Stimulated activated CD4-positive, alpha-beta T cell treated with anti-CD3 and anti-CD28 coated beads, Interleukin-2, amount 100 ng/mL, for 48 hours (primary cell): ENCODE measurements at regions not wholly inside any gene's neighbourhood (a gene's known extent, or its start where the extent isn't known, plus 50 kb on each side); places are given as distances from the start of the nearest gene placed in this dataset.

Experiments
- DNase-seq, 2 donors: peaks; one replicate each; pipeline ENCODE4 v3.0.0-alpha.2; 2020

DNA sequence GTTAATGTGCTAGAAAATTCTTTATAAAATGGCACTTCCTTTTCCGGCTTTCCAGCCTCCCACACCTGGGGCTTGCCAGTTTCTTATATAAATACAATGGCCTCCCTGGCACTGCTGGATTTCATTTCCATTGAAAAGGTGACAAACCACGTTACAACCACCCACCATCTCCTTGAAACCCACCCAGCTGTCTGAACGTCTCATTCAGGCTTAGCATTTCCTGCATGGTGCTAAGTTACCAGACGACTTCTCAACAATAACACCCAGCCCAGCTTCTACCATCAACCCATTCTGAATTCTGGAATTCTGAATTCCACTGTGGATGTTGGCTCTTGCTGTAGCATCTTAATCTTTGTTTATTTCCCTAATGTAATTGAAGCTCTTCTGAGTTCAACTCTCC, 499.8 kb upstream of the CELF2 start:
- no peak for DNase-seq

DNA sequence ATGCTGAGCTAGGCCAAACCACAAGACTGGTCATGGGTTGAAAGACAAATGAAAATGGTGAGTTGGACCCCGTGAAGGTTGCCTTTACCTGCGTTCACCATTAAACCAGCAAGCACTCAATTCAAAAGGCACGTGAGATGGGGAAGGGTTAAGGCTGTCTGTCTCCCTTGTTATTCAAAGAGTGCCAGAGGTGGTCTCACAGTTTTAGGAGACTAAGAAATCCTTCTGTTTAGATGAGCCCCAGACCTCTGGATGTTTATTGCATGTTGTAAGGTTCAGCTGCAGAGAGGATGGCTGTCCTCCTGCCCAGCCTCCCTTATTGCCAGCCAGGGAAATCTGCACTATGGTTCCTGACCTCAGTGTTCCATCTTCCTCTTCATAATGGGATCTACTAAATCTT, 498.0 kb upstream of the CELF2 start:
- no peak for DNase-seq

DNA sequence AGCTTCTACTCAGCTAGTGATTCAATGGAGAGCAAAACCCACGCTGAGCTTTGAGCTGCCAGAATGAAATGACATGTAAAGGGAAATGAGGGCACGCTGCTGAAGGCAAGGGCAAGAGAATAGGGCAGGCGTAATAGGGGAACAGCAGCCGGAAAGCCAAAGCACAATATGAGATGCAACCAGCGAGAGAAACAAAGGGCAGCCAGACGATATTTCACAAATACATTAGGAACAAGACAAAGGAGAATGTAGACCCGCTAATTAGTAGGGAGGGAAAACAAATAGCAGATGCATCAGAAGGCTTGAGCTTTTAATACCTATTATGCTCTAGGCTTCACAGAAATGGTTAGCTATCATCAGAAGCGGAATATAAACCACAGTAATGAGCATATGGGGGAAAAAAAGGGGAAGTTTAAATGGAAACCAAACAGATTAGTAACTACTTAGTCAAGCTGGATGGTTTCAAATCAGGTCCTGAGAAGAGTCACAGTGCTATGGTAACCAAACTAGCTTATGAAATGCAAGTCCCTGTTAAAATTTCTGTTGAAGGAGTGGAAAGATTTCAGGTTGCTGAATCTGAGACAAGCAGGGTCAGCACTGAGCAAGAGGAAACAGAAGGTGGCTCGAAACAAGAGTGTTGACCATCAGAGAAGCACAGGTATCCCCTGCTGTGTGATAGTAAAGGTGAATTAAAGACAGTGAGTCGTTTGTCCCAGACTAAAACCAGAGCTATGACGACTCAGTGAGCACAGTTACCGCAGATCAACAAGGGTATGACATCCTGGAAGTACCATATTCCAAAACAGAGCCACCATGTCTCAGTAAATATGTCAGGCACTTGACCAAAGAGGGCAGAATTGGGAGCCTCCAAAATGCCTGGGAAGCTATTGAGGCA, 496.9 kb upstream of the CELF2 start:
- DNase-seq = no peak

DNA sequence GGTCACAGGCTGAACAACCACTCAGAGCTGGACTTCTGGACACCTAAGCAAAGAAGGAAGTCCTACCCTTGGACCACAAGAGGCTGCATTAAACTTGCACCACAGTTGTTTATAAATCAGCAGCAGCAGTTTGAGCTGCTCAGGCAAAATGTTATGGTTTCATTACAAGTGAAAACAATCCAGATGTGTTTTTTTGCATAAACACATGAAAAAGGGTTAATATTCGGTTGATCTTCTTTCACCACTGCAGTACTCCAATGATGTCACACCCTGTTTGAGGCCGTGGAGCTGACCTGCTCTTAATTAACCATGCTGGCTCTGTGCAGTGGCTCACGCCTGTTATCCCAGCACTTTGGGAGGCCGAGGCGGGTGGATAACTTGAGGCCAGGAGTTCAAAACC, 490.8 kb upstream of the CELF2 start:
- no peak for DNase-seq

DNA sequence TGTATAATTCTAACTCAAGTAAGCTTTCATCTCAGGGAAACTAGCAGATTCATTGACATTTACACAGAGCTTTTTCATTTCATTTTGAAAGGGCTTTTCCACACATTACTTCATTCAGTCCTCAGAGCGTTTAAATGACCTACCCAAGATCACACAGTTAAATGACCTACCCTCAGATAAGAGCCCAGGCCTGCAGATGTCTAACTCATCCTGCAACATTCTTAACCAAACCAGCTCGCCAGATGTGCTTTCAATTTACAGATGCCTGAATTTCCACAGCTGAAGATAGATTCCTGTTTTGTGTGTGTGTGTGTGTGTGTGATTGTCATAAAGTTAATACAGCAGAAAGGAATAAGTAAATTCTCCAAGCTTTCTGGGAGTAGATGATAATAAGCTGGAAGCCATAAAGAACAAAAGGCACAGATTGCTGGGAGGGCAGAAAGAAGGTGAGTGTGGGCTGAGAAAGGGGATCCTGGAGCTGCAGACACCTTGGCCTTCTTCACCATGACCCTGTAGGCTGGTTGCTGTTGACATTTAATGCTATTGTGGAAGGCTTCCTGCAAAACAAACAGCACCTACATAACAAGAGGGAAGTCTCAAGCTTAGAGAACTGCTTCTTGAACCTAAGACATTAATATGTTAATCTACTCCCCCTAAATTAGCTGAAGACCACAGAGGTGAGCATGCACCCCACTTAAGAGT, 489.7 kb upstream of the CELF2 start:
- no peak for DNase-seq

DNA sequence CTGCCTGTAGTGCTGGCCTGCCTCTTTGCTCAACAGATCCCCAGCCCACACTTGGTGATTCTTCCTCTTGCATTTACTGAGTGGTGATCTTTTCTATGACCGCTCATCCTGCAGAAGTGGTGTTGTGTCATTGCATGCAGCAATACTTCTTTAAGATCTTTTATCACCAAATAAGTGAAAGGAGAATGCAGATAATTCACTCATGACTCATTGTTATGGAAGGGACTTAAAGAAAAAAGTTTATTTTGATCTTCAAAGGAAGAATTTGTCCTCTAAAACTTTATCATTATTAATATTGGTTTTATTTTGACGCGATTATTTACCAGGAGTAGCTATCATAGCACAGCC, 489.1 kb upstream of the CELF2 start:
- no peak for DNase-seq

DNA sequence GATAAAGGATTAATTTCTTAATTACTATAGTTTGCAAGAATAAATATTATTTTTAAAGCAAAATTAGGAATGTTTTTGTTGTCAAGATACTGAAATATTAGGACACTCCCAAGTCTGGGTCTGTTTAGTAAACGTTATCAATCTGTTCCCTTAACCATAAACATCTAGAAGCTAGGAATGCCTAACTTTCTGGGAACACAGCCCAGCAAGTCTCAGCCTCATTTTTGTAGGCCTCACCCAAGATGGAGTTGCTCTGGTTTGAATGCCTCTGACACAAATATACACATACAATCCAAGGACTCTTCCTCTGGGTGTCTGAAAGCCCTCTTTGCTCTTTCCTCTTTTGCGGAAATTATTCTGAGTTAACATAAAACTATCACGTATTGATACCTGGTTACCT, 487.4 kb upstream of the CELF2 start:
- DNase-seq = no peak

DNA sequence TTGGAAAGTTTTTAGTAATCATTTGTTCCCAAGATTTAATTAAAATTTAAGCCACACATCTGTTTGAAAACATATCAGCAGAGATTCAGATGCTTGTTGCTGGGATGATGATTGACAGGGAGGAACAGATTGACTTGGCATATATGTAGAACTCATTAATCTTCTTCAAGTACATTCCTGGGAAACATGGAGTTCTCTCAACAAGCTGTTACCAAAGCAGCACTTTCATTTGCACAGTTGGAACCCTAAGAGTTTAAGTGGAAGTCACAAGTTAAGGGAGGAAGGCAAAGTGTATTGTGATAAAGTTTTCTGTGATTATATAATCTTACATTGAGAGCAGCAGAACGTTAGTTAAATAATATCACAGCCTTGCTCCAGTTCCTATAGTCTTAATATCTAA, 485.4 kb upstream of the CELF2 start:
- DNase-seq = no peak

DNA sequence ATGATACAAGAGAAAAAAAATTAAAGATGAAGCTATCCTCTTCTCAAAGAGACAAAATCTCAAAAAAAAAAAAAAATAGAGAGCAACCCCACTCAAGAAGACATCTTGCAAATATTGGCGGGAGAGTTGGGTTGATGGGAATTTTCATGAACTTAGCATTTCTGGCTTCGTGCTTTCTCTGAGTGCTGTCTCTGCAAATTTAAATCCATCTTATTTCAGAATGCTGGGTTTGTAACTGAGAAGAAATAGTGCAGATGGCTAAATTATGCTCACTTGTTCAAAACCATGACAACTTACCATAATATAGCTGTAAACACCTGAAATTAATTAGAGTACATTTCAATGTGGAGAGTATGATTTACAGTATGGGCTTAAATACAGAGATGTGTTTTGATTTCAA, 484.8 kb upstream of the CELF2 start:
- no peak for DNase-seq

DNA sequence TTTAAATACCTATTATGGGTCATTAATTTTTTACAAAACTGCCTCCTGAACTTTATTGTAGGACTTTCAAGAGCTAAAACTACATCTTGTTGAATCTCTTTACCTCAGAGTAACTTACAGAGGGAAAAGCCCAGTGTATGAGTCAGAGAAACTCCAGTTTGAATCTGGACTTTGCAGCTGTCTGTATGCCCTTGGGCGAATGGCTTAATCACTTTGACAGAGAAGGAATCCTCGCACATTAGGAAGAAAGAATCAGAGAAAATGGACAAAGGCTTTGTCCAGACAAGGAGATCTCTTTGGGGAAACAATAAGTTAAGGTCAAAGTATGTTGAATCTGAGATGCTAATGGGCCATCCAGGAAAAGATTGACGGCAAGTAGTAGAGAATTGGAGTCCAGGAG, 484.2 kb upstream of the CELF2 start:
- no peak for DNase-seq

DNA sequence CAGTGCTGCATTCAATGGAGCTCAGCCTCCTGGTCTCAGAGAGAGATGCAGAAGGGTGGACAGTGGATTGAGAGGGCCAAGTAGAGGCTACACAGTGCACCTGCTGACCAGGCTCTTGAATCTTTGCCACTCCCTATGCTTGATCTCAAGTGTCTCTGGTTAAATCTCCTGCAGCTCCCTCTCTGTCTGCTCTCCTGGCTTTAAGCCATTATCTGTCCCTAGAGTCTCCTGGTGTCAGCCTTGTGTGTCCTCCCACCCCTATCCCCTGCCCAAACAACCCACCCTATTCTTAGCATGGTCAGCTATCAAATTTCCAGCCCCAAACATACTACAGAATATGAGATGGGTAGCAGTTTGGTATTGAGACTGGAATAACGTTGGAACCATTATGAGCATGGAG, 479.3 kb upstream of the CELF2 start:
- DNase-seq = no peak

DNA sequence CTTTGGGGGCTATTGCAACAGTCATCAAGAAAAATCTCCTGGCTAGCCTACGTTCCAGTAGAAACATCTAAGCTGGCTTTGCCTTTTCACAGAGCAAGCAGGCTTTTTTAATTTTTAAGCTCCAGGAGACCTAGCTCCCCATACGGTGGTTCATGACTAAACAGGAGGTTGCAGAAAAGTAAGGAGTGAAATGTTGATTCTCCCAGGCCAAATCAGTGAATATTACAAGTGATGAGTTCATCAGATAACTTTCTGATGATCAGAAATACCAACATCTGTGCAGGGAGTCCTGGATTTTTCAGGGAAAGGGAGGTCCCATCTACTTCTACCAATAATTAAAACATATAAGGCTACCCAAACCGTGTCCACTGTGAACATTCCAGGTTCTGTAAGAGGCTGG, 477.3 kb upstream of the CELF2 start:
- DNase-seq = no peak

DNA sequence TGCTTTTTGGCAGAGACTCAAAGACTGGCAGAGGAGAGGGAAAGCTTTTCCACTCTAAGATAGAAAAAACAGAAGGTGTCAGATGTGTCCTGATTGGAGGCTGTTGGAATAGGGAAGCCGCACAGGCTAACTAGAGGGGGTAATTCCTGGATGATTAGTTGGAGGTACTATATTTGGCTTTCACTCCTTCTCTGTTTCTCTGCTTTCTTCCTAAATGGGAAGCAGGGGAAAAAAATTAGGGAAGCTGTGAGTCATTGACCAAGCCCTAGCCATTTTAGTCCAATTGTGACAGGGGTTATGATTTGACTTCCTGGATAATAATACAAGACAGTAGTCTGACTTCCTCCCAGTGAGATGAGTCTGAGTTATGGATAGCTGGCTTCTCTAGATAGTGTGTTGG, 475.2 kb upstream of the CELF2 start:
- DNase-seq = no peak

DNA sequence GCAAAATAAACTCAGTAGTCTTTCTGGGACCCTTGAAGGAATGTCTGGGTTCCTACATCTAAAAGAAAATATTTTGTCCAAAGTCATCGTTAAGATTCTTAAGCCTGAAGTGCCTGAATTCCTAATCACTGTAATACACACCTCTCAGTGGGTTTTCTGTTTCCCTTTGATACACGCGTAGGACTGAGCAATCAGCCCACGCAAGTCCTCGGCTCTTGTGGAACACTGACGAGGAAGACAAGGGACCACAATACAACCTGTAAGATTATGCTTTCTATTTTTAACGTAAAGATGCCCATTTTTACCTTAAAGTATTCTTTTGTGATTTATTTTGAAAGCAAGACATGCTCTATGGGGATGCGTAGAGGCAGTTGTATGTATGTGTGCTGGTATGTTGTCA, 472.8 kb upstream of the CELF2 start:
- no peak for DNase-seq

DNA sequence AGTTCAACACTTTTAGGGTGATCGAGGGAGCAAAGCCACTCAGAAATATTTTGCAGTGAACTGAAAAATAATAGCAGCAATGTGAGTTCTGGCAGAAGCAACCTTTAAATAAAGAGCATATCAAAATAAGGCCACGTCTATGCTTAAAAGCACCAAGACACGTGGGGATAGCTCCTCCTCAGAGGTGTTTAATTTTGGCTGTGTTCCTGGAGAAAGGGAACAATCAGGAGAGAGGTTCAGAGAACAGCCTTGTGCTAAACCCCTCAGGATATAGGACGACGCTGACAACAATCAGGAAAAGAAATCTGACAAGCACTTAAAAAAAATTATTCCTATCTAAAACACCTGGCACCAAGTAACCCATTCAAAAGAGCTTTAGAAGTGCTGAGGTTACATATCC, 471.9 kb upstream of the CELF2 start:
- no peak for DNase-seq

DNA sequence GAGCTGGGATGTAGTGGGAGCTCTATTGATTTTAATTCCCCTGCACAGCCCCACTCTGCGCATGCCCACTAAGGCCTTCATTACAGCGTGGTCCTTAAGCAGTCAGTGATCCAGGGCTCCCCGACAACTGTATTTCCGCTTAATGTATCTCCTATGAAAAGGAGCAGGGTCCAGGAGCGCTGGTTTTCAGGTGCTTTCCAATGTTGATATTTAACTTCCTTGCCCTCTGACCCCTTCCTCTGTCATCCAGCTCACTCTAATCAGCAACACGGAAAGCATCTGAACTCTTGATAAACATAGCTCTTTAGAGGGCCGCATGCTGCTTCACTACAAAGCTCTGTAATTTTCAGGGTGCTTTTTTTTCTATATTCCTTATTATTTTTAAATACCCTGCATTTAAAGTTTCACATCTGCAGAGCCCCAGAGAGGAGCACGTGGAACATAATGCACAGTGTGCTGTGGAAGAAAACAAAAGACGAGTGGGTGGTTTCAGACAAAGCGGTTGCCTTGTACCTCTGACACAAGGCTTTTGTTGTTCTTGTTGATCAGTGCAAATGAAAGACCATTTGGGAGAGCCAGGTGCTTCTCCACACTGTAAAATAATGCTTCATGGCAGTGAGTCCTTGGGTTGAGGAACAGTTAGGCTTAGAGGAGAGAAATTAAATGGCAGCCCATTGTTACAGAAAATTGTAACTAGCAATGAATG, 465.9 kb upstream of the CELF2 start:
- no peak for DNase-seq

DNA sequence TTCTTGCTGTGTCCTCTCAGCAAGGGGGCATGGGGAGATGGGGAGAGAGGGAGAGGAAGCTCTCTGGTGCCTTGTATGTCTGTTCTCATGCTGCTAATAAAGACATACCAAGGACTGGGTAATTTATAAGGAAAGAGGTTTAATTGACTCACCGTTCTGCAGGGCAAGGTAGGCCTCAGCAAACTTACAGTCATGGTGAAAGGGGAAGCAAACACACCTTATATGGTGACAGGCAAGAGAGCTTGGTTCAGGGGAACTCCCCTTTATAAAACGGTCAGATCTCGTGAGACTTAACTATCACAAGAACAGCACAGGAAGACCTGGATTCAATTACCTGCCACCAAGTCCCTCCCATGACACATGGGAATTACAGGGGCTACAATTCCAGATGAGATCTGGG, 464.7 kb upstream of the CELF2 start:
- DNase-seq = no peak

DNA sequence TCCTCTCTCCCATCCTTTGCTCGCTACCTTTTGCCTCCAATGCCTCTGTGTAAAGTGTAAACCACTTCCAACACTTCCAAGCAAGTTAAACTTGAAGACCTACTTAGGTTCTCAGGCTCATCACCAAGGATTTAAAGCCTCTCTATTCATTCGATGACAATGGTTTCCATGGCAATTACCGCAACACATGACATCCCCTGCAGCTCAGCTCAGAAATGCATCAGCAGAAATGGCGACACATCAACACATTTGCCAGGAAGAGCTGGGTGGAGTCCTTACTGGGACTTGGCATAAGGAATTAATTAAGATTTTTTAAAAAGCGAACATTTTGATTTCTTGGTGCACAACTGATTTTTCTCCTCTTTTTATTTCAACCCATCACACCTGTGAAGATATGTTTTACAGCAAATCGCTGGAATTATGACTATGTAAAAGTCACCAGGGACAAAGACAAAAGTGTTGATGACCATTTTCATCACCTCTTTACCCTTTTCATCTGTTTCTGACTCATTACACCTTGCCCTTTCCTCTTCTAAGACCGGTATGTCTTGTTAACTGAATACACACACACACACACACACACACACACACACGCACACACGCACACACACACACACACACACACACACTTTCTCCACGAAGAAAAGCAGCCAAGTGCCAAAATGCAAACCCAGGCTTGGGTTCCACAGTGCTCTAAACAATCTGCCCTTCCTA, 453.4 kb upstream of the CELF2 start:
- no peak for DNase-seq

DNA sequence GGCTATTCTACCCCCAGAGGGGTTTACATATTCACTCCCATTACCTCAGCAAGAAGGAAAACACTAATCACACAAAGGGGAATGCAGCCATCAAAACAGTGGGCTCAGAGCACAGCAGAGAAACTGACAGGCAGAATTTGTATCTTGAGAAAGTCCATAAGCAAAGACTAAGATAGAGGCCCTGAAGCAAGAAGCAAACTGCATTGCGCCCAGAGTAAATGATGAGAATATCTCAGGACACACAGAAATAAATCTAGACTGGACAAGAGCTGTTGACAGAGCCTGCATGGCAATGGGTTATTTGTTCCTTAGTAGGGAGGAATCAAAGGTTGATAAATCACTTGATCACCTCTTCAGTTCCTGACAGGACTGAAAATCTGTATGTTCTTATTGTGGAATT, 440.7 kb upstream of the CELF2 start:
- DNase-seq = no peak

DNA sequence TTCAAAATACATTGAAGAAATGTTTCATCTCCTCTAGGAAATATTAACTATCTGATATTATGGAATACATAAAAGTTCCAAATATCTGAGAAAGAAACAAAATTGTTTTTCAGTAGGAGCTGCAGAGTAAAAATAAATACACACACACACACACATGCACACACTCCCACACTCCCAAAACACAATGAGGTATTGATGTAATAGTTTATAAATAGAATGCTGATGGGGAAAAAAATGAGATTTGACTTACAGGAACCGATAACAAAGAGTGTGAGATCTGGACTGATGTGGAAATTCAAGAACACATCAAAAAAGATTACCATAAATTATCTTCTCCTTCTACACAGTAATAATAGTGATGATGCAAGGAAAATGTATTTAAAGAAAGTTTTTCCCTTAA, 438.0 kb upstream of the CELF2 start:
- DNase-seq = no peak

DNA sequence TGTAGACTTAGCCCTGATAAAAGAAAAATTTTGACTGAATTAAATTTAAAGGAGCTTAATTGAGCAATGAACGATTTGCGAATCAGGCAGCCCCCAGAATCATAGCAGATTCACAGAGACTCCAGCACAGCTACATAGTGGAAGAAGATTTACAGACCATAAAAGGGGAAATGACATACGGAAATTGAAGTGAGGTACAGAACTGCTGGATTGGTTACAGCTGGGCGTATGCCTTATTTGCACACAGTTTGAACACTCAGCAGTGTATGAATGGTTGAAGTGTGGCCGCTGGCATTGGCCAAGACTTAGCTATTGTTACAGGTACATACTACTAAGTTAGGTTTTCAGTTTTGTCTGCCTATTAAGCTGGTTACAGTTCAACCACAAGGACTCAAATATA, 433.5 kb upstream of the CELF2 start:
- no peak for DNase-seq

DNA sequence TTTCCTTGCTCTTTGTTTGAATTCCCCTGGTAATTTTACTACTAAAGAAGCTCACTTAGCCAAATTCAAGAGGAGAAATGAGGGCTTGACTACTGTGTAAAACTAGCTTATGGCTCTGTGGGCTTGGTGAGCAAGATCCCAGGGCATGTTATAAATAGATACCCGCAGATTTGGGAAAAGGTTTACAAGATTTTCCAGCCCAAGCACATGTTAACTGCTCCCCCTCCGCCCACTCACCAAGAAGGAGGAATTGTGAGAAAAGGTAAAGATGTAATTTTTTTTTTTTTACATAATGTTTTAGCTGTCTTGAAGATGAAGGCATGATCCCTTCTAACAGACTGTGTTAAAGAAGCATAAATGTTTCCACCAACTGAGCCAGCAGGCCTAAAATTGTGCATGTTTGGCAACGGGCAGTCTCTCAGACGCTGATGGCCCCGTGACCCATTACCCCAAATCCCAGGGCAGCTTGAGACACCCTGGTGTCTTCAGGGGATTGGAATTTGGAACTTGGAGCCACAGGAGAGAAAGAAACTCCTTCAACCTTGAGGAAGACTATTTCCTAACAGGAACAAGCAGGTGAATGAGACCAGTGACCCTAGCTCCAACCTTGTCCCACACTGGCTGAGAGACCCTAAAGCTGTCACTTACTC, 429.8 kb upstream of the CELF2 start:
- no peak for DNase-seq
